RKO (cell line): ENCODE measurements at regions not wholly inside any gene's neighbourhood (a gene's known extent, or its start where the extent isn't known, plus 50 kb on each side); places are given as distances from the start of the nearest gene placed in this dataset.
"Not testable (repeated sequence)": the region's sequence is repeated elsewhere in the genome, so short reads cannot be mapped to it uniquely, and the experiment has no call there.

Experiments used
- DNase-seq: peaks from one replicate; pipeline ENCODE4 v3.0.0-alpha.2; 2016; ENCODE audit warnings: low spot score

GRCh38 chr4:55028196-55028595, 97.2 kb downstream of the KDR start:
- DNase-seq, result no peak

GRCh38 chr4:55027596-55027995, 97.8 kb downstream of the KDR start:
- DNase-seq, result no peak

GRCh38 chr4:55025456-55025855, 99.9 kb downstream of the KDR start:
- not testable (repeated sequence) for DNase-seq

DNA sequence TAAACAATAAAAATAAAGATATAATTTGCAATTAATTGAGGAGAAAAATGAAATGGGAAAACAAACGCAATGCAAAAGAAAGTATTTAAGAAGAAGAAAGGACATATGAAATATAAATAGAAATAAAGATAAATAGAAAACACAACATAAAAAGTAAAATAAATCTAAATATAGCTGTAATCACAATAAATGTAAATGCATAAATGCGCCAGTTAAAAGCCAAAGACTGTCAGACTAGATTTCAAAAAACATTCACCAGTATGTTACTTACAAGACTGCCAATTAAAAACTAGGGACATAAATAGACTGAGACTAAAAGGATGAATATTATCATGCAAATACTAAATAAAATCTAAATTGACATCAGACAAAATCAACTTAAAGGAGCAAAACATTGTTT, 102.4 kb downstream of the KDR start:
- DNase-seq, result no peak

- no peak for DNase-seq
These were observed 104.2 kb downstream of the KDR start for GRCh38 chr4:55021214-55021613.

DNA sequence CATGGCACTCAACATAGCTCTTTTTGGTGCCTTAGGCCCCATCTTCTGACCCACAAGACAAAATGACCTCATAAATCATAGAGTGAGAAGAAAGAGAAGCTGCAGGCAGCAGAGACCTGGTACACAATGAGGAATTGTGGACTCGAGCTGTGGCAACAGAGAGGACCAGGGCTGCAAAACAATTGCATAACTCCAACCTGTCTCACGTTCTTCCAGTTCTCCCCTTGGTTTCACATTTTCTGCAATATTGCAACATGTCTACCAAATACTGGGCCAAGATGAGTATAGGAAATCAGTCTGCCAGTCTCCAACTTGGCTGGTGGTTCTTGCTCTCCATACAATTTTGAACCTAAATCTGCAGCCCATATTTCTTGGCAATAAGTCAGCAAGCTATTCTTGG, 105.3 kb downstream of the KDR start:
- DNase-seq, result no peak

- no peak for DNase-seq
These were observed 106.4 kb downstream of the KDR start for GRCh38 chr4:55018978-55019377.

GRCh38 chr4:55018521-55018920, 106.9 kb downstream of the KDR start:
- DNase-seq, result no peak

DNA sequence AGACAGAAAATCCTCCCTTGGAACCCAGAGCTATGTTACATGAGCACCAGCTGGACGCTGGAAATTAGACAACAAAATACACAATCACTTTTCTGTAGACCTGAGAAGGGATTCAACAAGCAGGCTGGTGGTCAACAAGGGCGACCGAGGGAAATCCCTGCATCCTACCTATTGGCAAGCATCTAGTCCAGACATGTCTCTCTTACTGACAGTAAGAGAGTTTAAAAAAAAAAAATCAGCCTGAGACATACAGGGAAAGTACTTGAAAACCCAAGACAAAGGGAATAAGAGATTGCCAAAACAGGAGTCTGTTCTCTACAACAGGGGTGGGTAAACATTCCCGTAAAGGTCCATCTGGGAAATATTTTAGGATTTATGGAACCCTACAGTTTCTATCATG, 108.0 kb downstream of the KDR start:
- no peak for DNase-seq

DNA sequence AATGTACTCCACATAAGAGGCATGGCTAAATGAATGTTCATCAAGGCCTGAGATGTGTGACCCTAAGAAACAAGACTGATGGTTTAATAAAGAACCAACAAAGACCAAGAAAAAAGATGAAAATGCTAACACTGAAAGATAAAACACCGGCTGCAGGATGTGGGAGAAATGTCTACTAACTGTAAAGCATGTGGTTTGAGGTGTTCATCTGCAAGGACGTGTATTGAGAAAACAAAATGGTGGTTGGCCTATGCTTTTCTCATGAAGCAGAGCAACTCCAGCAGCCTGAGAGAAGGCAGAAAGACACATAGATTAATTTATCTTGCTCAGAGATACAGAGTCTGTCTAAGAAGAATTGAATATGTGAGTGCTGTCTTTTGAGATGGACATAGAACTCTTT, 109.3 kb downstream of the KDR start:
- DNase-seq, result no peak

- DNase-seq, result no peak
These were observed 110.5 kb downstream of the KDR start for GRCh38 chr4:55014876-55015275.

GRCh38 chr4:55013431-55013955, 111.9 kb downstream of the KDR start:
- DNase-seq, result no peak

- DNase-seq, result no peak
These were observed 112.8 kb downstream of the KDR start for GRCh38 chr4:55012363-55013230.

DNA sequence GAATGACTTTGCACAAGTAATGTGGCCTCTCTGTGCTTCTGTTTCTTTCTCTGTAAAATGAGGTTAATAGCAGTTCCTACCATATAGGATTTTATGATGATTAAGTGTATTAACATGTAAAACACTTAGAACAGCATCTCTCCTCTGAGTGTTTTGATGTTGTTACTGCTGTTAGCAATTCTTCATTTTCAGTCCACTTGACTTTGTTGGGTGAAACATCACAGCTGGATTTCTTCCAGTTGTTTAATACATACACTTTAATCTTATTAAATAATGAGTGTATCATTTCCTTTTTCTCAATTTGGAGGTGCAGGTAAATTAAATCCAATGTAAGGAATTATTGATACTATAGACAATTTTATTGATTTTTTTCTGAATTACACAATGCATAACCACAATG, 113.6 kb downstream of the KDR start:
- no peak for DNase-seq

- no peak for DNase-seq
These were observed 114.8 kb downstream of the KDR start for GRCh38 chr4:55010550-55010949.

DNA sequence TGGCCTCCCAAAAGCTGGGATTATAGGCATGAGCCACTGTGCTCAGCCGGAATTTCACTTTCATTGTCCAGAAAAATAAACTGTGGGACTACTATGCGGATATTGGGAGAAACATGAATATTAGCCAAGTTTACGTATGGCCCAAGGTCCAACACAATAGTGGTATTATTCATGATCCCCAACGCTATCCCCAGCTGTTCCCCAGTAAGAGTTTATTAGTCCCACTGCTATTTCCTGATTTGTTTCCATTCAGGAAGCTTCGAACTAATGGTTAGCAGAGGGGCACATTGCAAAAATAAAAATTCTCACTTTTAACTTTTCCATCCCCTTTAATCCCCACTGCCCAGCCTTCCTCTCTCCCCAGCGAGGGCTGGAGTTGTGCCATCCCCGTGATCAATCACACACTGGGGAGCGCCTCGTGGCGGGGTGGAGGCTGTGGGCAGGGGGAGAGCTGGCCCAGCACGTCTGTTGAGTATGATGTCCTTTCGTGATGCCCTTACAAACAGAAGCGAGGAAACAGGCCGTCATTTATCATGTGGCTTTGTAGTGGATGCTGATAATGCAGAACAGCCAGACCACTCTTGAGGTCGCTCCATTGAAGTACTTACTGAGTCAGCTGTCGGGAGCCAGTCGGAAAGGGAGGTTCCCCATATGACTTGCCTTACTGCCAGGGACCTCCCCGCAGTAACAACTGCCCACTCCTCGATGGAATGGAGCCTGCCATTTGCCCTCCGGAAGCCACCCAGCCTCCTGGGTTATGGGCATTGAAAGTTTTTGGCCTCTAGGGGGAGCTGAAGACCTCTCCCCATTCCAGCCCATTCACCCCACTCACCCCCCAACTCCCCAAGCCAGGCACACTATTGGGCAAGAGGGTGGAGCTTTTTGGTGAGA, 117.0 kb downstream of the KDR start:
- DNase-seq, result no peak

GRCh38 chr4:55005910-55006309, 119.5 kb downstream of the KDR start:
- no peak for DNase-seq

DNA sequence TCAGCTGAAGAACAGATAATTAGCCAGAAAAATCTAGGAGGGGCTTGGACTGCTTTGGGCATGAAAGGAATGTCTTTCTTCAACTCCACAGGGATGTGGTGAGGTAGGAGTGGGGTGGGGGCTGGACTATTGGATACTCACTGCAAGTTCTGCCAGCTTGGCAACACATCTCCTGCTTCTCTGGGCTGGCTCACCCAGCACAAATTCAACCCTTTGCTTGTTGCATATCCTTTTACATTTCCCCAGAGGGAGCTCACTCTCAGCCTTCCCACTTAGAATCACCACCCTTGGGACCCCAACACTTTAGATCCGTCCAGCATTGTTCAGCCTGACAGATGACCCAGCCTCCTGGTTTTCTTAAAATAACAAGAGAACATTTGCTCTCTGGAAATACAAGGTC, 120.6 kb downstream of the KDR start:
- DNase-seq, result no peak

DNA sequence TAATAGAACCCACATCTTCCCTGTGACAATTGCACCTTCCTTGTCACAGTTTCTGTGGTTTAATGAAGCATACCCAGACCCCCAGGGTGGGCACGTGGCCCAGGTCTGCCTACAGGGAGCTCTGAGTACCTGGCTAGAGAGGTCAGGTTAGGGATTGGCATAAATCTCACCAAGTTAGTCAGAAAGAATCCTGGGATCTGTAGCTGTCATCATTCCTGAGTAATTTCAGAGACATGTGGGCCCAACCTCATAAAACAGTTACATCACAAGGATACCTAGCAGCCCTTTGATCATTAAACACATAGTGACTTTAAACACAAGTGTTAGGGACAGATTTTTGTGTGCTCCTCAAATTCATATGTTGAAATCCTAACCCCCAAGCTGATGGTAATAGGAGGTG, 123.0 kb downstream of the KDR start:
- DNase-seq, result no peak

GRCh38 chr4:55001538-55001937, 123.9 kb downstream of the KDR start:
- no peak for DNase-seq

DNA sequence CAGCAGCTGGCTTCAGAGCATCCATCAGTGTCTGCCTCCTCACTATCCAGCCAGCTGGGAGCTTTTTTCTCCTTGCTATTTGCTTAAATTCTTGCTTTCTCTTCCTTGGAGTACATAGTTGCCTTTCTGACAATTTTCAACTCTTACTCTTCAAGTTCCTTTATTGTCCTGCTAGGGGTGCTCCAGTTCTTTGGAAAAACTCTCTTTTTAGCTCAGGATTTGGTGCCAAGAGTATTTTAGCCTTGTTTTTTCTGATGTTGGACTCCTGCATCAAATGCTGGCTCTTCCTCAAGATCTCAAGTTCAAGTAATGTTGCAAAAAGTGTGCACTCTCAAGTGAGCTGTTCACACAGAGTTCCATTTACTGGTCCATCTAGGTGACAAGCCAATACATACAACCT, 126.4 kb downstream of the KDR start:
- DNase-seq, result no peak

DNA sequence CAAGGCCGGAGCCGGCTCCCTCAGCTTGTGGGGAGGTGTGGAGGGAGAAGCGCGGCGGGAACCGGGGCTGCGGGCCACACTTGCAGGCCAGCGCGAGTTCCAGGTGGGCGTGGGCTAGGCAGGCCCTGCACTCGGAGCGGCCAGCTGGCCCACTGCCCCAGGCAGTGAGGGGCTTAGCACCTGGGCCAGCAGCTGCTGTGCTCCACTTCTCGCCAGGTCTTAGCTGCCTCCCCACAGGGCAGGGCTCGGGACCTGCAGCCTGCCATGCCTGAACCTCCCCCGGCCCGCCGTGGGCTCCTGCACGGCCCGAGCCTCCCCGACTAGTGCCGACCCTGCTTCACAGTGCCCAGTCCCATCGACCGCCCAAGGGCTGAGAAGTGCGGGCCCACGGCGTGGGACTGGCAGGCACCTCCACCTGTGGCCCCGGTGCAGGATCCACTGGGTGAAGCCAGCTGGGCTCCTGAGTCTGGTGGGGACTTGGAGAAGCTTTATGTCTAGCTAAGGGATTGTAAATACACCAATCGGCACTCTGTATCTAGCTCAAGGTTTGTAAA, 131.8 kb downstream of the KDR start:
- not testable (repeated sequence) for DNase-seq

DNA sequence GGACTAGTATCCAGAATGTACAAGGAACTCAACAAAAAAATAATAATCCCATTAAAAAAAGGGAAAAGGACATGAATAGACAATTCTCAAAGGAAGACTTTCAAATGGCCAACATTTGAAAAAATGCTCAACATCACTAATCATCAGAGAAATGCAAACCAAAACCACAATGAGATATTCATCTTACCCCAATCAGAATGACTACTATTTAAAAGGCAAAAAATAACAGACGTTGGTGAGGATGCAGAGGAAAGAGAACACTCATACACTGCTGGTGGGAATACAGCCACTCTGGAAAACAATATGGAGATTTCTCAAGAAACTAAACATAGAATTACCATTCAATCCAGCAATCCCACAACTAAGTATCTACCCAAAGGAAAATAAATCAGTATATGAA, 133.1 kb downstream of the KDR start:
- no peak for DNase-seq
